SU-DHL-6 (cell line): ENCODE measurements at regions not wholly inside any gene's neighbourhood (a gene's known extent, or its start where the extent isn't known, plus 50 kb on each side); places are given as distances from the start of the nearest gene placed in this dataset.

Experiments
- CTCF ChIP-seq: fragments of 200-600 bp; sonication (generic); IDR thresholded peaks from one replicate; pipeline ENCODE4 v1.5.1; 2017; ENCODE audit warnings: antibody characterized with exemption, mild to moderate bottlenecking, low read length, moderate library complexity; ENCODE audit not compliant: insufficient read depth, poor library complexity, severe bottlenecking
- EZH2phosphoT487 ChIP-seq: fragments of 200-600 bp; sonication (generic), shearing (Covaris generic); conservative IDR thresholded peaks from 2 replicates; pipeline ENCODE4 v1.6.1; 2018; ENCODE audit warnings: mild to moderate bottlenecking, antibody characterized with exemption, low read length, moderate library complexity, mixed read lengths

- no peak for TF ChIP-seq CTCF
- TF ChIP-seq EZH2phosphoT487, result no peak
These were observed 174.0 kb downstream of the RASSF9 start for GRCh38 chr12:85662207-85662602.
